ENCODE measurements at regions not wholly inside any gene's neighbourhood (a gene's known extent, or its start where the extent isn't known, plus 50 kb on each side); places are given as distances from the start of the nearest gene placed in this dataset.

- no peak for DNase-seq (ENCODE audit: low read depth)
- TF ChIP-seq, protein P1, sequence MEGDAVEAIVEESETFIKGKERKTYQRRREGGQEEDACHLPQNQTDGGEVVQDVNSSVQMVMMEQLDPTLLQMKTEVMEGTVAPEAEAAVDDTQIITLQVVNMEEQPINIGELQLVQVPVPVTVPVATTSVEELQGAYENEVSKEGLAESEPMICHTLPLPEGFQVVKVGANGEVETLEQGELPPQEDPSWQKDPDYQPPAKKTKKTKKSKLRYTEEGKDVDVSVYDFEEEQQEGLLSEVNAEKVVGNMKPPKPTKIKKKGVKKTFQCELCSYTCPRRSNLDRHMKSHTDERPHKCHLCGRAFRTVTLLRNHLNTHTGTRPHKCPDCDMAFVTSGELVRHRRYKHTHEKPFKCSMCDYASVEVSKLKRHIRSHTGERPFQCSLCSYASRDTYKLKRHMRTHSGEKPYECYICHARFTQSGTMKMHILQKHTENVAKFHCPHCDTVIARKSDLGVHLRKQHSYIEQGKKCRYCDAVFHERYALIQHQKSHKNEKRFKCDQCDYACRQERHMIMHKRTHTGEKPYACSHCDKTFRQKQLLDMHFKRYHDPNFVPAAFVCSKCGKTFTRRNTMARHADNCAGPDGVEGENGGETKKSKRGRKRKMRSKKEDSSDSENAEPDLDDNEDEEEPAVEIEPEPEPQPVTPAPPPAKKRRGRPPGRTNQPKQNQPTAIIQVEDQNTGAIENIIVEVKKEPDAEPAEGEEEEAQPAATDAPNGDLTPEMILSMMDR (conservative IDR thresholded peaks at IDR 0.05; ENCODE audit: control insufficient read depth, insufficient read depth, low read depth, low read length), result no peak
- H3K4me3 ChIP-seq (ENCODE audit: control insufficient read depth, low read depth, low read length), result no peak overlapping the region
Measured at GRCh38 chr2:136376211-136376610, 258.3 kb upstream of the CXCR4 start.

DNA sequence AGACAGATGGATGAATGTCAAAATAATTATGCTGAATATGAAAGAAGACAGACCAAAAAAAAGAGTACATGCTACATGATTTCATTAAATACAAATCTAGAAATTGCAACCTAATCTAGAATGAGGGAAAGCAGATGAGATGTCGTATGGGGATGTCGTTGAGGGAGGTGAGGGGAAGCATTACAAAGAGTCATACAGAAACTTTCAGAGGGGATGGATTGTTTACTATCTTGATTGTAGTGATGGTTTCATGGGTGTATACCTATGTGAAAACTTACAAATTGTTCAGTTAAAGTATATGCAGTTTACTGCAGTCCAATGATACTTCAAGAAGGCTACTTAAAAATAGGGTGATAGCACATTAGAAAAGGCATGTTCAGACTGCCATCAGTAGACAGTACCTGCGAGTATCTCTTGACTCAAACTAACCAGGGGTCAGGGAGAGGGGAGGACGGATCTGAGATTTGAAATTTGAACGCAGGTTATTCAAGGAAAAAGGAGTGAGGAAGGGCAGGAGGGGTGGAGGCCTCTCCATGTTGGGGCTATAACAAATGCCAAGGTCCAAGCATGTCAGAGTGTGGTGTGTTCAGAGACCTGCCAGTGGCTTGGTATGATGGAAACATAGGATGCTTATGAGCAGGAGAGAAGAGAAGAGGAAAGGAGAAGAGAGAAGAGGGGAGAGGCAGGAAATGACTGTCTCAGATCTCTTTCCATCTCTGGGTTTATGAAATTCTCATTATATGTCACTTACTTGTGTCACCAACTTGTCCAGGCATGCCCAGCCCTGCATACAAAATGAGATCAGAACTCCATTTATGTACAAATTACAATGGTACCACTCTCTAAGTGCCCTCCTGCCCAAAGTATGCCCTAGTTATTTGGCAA lies 257.3 kb upstream of the CXCR4 start:
- TF ChIP-seq, protein P1 (conservative IDR thresholded peaks at IDR 0.05; ENCODE audit: control insufficient read depth, insufficient read depth, low read depth, low read length), result no peak
- H3K4me3 ChIP-seq (ENCODE audit: control insufficient read depth, low read depth, low read length), result no peak overlapping the region
- DNase-seq (ENCODE audit: low read depth), result no peak

GRCh38 chr2:136373841-136374240 lies 255.9 kb upstream of the CXCR4 start:
- DNase-seq (ENCODE audit: low read depth), result no peak
- TF ChIP-seq, protein P1 (conservative IDR thresholded peaks at IDR 0.05; ENCODE audit: control insufficient read depth, insufficient read depth, low read depth, low read length), result no peak
- no peak overlapping the region for H3K4me3 ChIP-seq (ENCODE audit: control insufficient read depth, low read depth, low read length)

GRCh38 chr2:136373029-136373428 lies 255.1 kb upstream of the CXCR4 start:
- TF ChIP-seq, protein P1 (conservative IDR thresholded peaks at IDR 0.05; ENCODE audit: control insufficient read depth, insufficient read depth, low read depth, low read length), result no peak
- DNase-seq (ENCODE audit: low read depth), result no peak
- H3K4me3 ChIP-seq (ENCODE audit: control insufficient read depth, low read depth, low read length), result no peak overlapping the region

DNA sequence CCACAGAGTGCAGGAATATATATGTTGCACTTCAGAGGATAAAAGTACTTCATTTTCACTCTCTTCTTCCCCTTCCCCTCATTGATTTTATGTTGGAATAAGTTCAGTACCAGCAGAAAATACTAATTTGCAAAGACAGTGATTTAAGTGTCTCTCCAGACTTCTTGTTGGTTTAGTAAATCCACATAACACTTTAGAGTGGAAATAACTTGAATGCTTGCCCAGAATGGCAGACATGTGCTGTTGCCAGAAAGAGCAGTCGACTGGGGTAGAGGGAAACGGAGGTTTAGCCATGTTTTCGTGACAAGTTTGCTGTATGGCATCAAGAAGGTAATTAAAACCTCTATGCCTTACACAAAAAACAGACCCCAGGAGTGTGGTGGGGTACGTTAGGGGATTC lies 246.0 kb upstream of the CXCR4 start:
- no peak overlapping the region for H3K4me3 ChIP-seq (ENCODE audit: control insufficient read depth, low read depth, low read length)
- DNase-seq (ENCODE audit: low read depth), result peak; percentile 2
- TF ChIP-seq, protein P1 (conservative IDR thresholded peaks at IDR 0.05; ENCODE audit: control insufficient read depth, insufficient read depth, low read depth, low read length), result no peak

- TF ChIP-seq, protein P1 (conservative IDR thresholded peaks at IDR 0.05; ENCODE audit: control insufficient read depth, insufficient read depth, low read depth, low read length), result no peak
- H3K4me3 ChIP-seq (ENCODE audit: control insufficient read depth, low read depth, low read length), result no peak overlapping the region
- DNase-seq (ENCODE audit: low read depth), result no peak
Measured at GRCh38 chr2:136363470-136363869, 245.5 kb upstream of the CXCR4 start.

Data from fibroblast of mammary gland (primary cell).